OCI-LY3 (cell line): ENCODE measurements at regions not wholly inside any gene's neighbourhood (a gene's known extent, or its start where the extent isn't known, plus 50 kb on each side); places are given as distances from the start of the nearest gene placed in this dataset.
"Not testable (repeated sequence)": the region's sequence is repeated elsewhere in the genome, so short reads cannot be mapped to it uniquely, and the experiment has no call there.

Experiments used
- H2AFZ ChIP-seq: fragments of 200-600, 300-600 bp; shearing (Covaris generic); 2 replicates; pipeline ENCODE4 v1.6.0; 2014; ENCODE audit warnings: antibody characterized with exemption, low read depth, low read length
- H3K27ac ChIP-seq: fragments of 200-600, 300-600 bp; sonication (generic); 2 replicates; pipeline ENCODE4 v1.5.1; 2014; ENCODE audit warnings: mild to moderate bottlenecking, low read length, moderate library complexity, mixed read lengths
- H3K27me3 ChIP-seq: fragments of 200-600, 300-600 bp; sonication (generic); 2 replicates; pipeline ENCODE4 v1.6.1; 2014; ENCODE audit warnings: low read depth, low read length, mixed read lengths
- H3K36me3 ChIP-seq: fragments of 200-600, 300-600 bp; sonication (generic); replicated peaks from 2 replicates; pipeline ENCODE3; 2014; ENCODE audit warnings: low read depth, low read length, mixed read lengths
- H3K4me1 ChIP-seq: fragments of 300-600, 200-600 bp; sonication (generic); 2 replicates; pipeline ENCODE4 v1.6.1; 2014; ENCODE audit warnings: low read length, mixed read lengths
- H3K4me2 ChIP-seq: fragments of 200-600, 300-600 bp; sonication (generic); 2 replicates; pipeline ENCODE4 v1.6.1; 2014; ENCODE audit warnings: low read length, mixed read lengths
- H3K4me3 ChIP-seq: fragments of 300-600, 200-600 bp; sonication (generic); 2 replicates; pipeline ENCODE4 v1.5.1; 2014; ENCODE audit warnings: antibody characterized with exemption, mild to moderate bottlenecking, low read length, moderate library complexity
- H3K79me2 ChIP-seq: fragments of 300-600, 200-600 bp; shearing (Covaris generic); 2 replicates; pipeline ENCODE4 v1.6.1; 2014; ENCODE audit warnings: mild to moderate bottlenecking, low read length, mixed read lengths
- H3K9ac ChIP-seq: fragments of 300-600, 200-600 bp; shearing (Covaris generic); 2 replicates; pipeline ENCODE4 v1.6.0; 2014; ENCODE audit warnings: mild to moderate bottlenecking, low read length, moderate library complexity
- H3K9me3 ChIP-seq: fragments of 200-600, 300-600 bp; shearing (Covaris generic); 2 replicates; pipeline ENCODE4 v1.6.1; 2014; ENCODE audit warnings: low read length, mixed read lengths; ENCODE audit not compliant: insufficient read depth
- H4K20me1 ChIP-seq: fragments of 200-600, 300-600 bp; sonication (generic); 2 replicates; pipeline ENCODE4 v1.6.1; 2016; ENCODE audit warnings: low read length, mixed read lengths; ENCODE audit not compliant: insufficient read depth
- EZH2phosphoT487 ChIP-seq: fragments of 200-600 bp; shearing (Covaris generic); IDR thresholded peaks from 2 replicates; pipeline ENCODE4 v1.6.1; 2018; ENCODE audit warnings: antibody characterized with exemption, mixed run types, low read depth
- TF ChIP-seq, protein P1 (sequence below): fragments of 200-600, 300-600 bp; sonication (generic); IDR thresholded peaks from 2 replicates; pipeline ENCODE4 v1.5.1; 2014; ENCODE audit warnings: antibody characterized with exemption, low read length, low read depth

DNA sequence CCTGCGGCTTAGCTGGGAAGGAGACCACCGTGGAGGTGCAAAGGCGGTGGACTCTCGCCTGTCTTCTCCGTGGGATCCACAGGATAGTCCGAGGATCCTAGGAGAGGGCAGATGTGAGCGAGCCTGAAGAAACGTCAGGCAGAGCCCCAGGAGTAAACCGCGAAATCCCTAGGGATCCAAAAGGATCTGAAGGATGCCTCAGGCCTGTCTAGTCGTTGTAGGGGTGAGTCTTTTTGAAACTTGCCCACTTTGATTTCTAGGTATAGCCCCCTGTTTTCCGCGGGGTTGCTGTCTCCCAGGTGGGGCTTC lies 576.5 kb downstream of the KCNJ18 start:
- H4K20me1 ChIP-seq, result no peaks in the 10 kb centered on the region
- no peak overlapping the region for H2AFZ ChIP-seq
- no peak overlapping the region for H3K9ac ChIP-seq
- no peak overlapping the region for H3K4me2 ChIP-seq
- H3K4me3 ChIP-seq, result no peak overlapping the region
- no peaks in the 10 kb centered on the region for H3K79me2 ChIP-seq
- no peaks in the 10 kb centered on the region for H3K9me3 ChIP-seq
- no peaks in the 10 kb centered on the region for H3K27me3 ChIP-seq
- H3K27ac ChIP-seq, result no peak overlapping the region
- TF ChIP-seq EZH2phosphoT487, result no peak
- TF ChIP-seq, protein P1, sequence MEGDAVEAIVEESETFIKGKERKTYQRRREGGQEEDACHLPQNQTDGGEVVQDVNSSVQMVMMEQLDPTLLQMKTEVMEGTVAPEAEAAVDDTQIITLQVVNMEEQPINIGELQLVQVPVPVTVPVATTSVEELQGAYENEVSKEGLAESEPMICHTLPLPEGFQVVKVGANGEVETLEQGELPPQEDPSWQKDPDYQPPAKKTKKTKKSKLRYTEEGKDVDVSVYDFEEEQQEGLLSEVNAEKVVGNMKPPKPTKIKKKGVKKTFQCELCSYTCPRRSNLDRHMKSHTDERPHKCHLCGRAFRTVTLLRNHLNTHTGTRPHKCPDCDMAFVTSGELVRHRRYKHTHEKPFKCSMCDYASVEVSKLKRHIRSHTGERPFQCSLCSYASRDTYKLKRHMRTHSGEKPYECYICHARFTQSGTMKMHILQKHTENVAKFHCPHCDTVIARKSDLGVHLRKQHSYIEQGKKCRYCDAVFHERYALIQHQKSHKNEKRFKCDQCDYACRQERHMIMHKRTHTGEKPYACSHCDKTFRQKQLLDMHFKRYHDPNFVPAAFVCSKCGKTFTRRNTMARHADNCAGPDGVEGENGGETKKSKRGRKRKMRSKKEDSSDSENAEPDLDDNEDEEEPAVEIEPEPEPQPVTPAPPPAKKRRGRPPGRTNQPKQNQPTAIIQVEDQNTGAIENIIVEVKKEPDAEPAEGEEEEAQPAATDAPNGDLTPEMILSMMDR, result no peak
- H3K4me1 ChIP-seq, result no peaks in the 10 kb centered on the region
- no peaks in the 10 kb centered on the region for H3K36me3 ChIP-seq

DNA sequence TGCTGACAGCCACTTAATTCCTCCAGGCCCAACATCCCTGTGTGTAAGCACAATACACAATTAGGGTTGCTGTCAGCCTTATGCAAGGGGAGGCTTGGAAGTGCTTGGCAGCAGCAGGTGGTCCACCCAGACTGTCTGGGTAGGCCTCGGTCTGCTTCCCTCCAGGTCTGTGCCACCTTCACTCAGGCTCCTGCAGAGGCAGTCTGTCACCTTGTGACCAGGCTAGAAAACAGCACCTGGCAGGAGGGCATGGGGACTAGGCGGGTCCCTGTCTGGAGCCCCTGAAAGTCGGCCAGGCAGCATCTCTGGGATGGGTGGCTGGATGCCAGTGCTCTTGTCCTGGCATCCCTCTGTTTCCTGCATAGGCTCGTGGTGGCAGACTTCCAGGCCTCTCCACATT lies 578.1 kb downstream of the KCNJ18 start:
- H3K4me2 ChIP-seq, result no peak overlapping the region
- no peaks in the 10 kb centered on the region for H3K79me2 ChIP-seq
- H3K27me3 ChIP-seq, result no peaks in the 10 kb centered on the region
- H3K36me3 ChIP-seq, result no peaks in the 10 kb centered on the region
- no peaks in the 10 kb centered on the region for H3K4me1 ChIP-seq
- no peaks in the 10 kb centered on the region for H3K9me3 ChIP-seq
- H2AFZ ChIP-seq, result no peak overlapping the region
- no peak overlapping the region for H3K27ac ChIP-seq
- TF ChIP-seq, protein P1, result no peak
- TF ChIP-seq EZH2phosphoT487, result no peak
- H3K4me3 ChIP-seq, result no peak overlapping the region
- H3K9ac ChIP-seq, result no peak overlapping the region
- no peaks in the 10 kb centered on the region for H4K20me1 ChIP-seq

DNA sequence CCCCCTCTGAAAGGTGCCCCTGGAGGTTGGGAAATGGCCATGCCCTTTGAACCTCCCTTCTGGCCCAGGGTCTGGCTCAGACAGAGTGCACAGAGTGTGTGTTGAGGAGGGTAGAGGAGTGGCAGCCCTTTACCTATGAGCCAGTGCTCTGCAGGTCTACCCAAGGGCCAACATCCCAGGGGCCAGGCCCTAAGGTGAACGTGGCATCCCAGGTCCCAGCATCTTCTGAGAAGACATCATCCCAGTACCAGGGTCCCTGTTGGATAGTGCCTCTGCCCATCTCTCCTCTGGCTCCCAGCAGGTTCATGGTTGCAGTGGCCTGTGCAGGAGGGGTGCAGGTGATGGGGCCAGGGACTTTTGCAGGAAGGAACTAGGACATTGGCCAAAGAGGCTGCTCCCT lies 578.5 kb downstream of the KCNJ18 start:
- not testable (repeated sequence) for H3K27ac ChIP-seq, H3K9me3 ChIP-seq, H3K27me3 ChIP-seq, H3K79me2 ChIP-seq, H3K4me2 ChIP-seq, H4K20me1 ChIP-seq, H3K4me1 ChIP-seq, H3K36me3 ChIP-seq, H3K9ac ChIP-seq, H3K4me3 ChIP-seq, H2AFZ ChIP-seq

DNA sequence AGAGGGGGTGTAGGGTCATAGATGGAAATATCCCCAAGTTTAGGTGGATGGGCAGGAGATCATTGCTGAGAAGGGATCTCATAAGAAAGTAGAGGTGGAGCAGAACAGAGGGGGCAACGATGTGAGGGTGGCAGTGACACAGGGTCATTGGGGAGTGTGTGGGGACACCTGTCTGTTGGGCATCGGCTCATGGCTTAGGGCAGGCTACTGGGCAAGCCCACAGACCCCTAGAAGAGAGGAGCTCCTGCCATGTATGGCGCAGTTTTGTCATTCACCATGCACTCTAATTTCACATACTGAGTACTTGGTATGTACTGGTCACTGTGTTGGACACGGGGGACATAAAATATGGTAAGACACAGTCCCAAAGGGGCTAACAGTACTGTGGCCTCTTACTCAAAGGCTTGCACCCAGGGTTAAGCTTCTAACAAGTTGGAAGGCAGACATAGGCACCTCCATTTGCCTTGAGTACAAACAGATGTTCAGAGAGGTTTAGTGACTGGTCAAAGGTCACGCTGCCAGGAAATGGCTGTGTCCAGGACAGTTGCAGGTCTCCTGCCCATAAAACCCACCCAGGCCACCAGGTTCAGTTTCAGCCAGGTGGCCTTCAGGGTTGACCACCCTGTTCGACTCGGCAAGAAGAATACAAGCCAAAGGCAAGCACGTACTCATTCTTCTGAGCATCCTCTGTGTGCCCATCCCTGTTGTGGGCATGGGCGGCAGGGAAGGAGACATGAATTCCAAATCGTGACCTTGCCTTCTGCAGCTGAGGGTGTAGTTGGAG lies 580.2 kb downstream of the KCNJ18 start:
- no peaks in the 10 kb centered on the region for H3K4me1 ChIP-seq
- H3K4me3 ChIP-seq, result no peak overlapping the region
- H3K9ac ChIP-seq, result no peak overlapping the region
- H3K9me3 ChIP-seq, result no peaks in the 10 kb centered on the region
- H2AFZ ChIP-seq, result no peak overlapping the region
- no peaks in the 10 kb centered on the region for H3K36me3 ChIP-seq
- H3K27ac ChIP-seq, result no peak overlapping the region
- no peak overlapping the region for H3K4me2 ChIP-seq
- no peaks in the 10 kb centered on the region for H3K79me2 ChIP-seq
- H4K20me1 ChIP-seq, result no peaks in the 10 kb centered on the region
- H3K27me3 ChIP-seq, result no peaks in the 10 kb centered on the region
- TF ChIP-seq, protein P1, result no peak
- TF ChIP-seq EZH2phosphoT487, result no peak
